KG1 (cell line): ENCODE measurements at regions not wholly inside any gene's neighbourhood (a gene's known extent, or its start where the extent isn't known, plus 50 kb on each side); places are given as distances from the start of the nearest gene placed in this dataset.
"Not testable (repeated sequence)": the region's sequence is repeated elsewhere in the genome, so short reads cannot be mapped to it uniquely, and the experiment has no call there.

Experiments used
- DNase-seq: peaks from one replicate; lab custom pipeline; 2025; lab: John Stamatoyannopoulos, UW

GRCh38 chr6:76982476-76983199 lies 480.7 kb downstream of the HTR1B start:
- DNase-seq, result no peak

- no peak for DNase-seq
Measured at GRCh38 chr6:76972474-76972873, 490.8 kb downstream of the HTR1B start.

GRCh38 chr6:76959177-76959576 lies 504.1 kb downstream of the HTR1B start:
- DNase-seq, result not testable (repeated sequence)

GRCh38 chr6:76942203-76942966 lies 520.9 kb downstream of the HTR1B start:
- no peak for DNase-seq

GRCh38 chr6:76940191-76940590 lies 523.1 kb downstream of the HTR1B start:
- DNase-seq, result no peak

- no peak for DNase-seq
Measured at GRCh38 chr6:76914737-76915136, 548.6 kb downstream of the HTR1B start.

GRCh38 chr6:76905541-76905940 lies 557.8 kb downstream of the HTR1B start:
- DNase-seq, result not testable (repeated sequence)

- no peak for DNase-seq
Measured at GRCh38 chr6:76892542-76892941, 570.7 kb downstream of the HTR1B start.

- no peak for DNase-seq
Measured at GRCh38 chr6:76888351-76888750, 574.9 kb downstream of the HTR1B start.

GRCh38 chr6:76886900-76887299 lies 576.4 kb downstream of the HTR1B start:
- DNase-seq, result no peak

- DNase-seq, result no peak
Measured at GRCh38 chr6:76885861-76886301, 577.4 kb downstream of the HTR1B start.

GRCh38 chr6:76881414-76881813 lies 581.9 kb downstream of the HTR1B start:
- no peak for DNase-seq

- DNase-seq, result no peak
Measured at GRCh38 chr6:76876922-76877553, 586.3 kb downstream of the HTR1B start.

GRCh38 chr6:76876430-76876829 lies 586.9 kb downstream of the HTR1B start:
- not testable (repeated sequence) for DNase-seq

- DNase-seq, result no peak
Measured at GRCh38 chr6:76867182-76867581, 596.1 kb downstream of the HTR1B start.

GRCh38 chr6:76866091-76866915 lies 597.0 kb downstream of the HTR1B start:
- DNase-seq, result no peak

GRCh38 chr6:76862936-76863335 lies 600.4 kb downstream of the HTR1B start:
- no peak for DNase-seq

- no peak for DNase-seq
Measured at GRCh38 chr6:76861403-76861802, 601.9 kb downstream of the HTR1B start.

- no peak for DNase-seq
Measured at GRCh38 chr6:76856065-76856464, 607.2 kb downstream of the HTR1B start.

- no peak for DNase-seq
Measured at GRCh38 chr6:76852776-76853175, 610.5 kb downstream of the HTR1B start.

GRCh38 chr6:76849274-76849970 lies 613.9 kb downstream of the HTR1B start:
- DNase-seq, result not testable (repeated sequence)
